Loucy (cell line): ENCODE measurements at regions not wholly inside any gene's neighbourhood (a gene's known extent, or its start where the extent isn't known, plus 50 kb on each side); places are given as distances from the start of the nearest gene placed in this dataset.

Experiments
- CTCF ChIP-seq: fragments of 200-600 bp; sonication (generic); conservative IDR thresholded peaks from 2 replicates; pipeline ENCODE4 v1.5.1; 2014; ENCODE audit warnings: mild to moderate bottlenecking, antibody characterized with exemption, low read length
- EZH2phosphoT487 ChIP-seq: fragments of 200-600 bp; IDR thresholded peaks from 2 replicates; pipeline ENCODE4 v1.6.1; 2018; ENCODE audit warnings: antibody characterized with exemption, mild to moderate bottlenecking, moderate library complexity, borderline replicate concordance

- no peak for TF ChIP-seq CTCF
- TF ChIP-seq EZH2phosphoT487: no peak
Measured at GRCh38 chr17:22142091-22142490, 449.8 kb downstream of the KCNJ18 start.
